ENCODE measurements at regions not wholly inside any gene's neighbourhood (a gene's known extent, or its start where the extent isn't known, plus 50 kb on each side); places are given as distances from the start of the nearest gene placed in this dataset.
"Not testable (repeated sequence)": the region's sequence is repeated elsewhere in the genome, so short reads cannot be mapped to it uniquely, and the experiment has no call there.

DNA sequence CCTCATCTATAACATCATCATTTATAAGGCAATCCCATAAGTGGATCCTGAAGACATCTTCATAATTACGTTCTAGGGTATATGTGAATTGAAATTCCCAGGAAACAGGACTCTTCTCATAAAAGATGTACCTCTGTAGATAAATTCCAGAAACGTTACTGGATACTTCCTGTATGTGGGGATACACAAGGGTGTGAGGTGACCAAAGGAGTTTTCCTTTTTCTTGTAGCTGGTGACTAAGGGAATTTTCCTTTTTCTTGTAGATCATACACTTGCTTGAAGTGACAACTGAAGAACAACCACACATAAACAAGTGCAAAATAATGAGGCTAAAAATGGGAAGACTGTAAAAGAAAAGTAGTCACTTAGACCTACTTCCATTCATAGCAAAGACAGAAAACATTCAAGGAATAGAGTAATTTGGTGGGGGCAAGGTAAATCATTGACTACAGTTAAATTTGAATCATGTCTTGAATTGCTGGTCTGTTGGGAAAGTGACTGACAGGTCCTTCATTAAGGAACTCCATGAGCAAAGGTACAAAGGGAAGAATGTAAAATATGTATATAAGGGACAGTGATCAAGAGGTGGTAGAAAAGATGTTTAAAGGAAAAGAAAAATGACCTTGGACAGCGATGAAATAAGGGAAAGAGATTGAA lies 53.2 kb upstream of the UBE2E3 start:
- DNase-seq: no peak

DNA sequence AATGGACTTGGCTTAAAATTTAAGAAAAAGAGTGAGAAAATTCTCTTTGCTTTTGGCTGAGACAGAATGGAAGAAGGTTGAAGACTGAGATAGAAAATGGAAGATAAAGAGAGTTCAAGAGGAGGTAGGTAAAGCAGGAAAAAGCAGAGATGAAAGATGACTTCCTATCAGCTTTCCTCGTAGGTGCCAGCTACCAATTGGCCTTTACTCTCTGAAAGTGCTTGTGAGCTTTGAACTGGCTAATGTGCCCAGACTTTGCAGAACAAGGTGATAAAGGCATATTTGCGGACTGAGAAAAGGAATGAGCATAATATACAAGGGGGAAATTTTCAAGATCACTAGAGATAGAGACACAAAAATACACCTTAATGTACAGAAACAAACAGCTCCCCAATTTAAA lies 54.7 kb upstream of the UBE2E3 start:
- no peak for DNase-seq

- DNase-seq: no peak
Observed at GRCh38 chr2:180924063-180924462, 56.3 kb upstream of the UBE2E3 start.

- no peak for DNase-seq
Observed at GRCh38 chr2:180910831-180911665, 69.4 kb upstream of the UBE2E3 start.

DNA sequence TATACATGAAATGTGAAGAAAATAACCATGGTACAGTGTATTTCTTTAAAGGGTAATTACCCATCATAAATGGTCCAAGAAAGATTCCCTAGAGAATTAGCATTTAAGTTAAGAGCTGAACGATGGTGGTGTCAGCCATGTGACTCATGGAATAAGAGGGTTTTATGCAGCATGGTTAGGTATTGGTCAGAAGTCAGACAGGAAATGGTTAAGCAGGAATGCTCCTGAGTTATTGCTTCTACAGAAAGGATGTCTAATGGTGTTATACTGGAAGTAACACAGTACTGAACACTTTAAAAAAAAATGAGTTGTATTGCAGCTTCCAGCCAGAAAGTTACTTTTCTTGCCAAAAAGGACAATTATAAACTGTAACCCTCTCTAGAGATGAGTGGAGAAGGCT lies 72.7 kb upstream of the UBE2E3 start:
- DNase-seq: no peak

GRCh38 chr2:180905461-180905860 lies 74.9 kb upstream of the UBE2E3 start:
- DNase-seq: no peak

GRCh38 chr2:180905002-180905401 lies 75.4 kb upstream of the UBE2E3 start:
- DNase-seq: no peak

DNA sequence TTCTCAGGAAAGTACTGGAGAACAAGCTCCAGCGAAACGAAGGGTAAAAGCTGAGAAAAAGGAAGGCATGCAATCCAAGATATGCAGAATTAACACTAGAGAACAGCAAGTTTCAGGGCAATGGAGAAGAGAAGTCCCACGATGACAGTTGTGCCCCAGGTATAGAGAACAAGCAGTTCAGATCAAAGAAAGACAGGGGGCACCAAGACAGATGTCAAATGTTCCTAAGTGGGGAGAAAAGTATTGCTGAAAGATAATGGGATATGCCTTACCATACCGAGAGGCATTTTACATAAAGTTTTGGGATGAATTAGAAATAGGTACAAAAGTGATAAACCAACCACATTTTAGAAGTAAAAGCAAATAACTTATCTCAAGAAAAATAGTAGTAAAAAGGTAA lies 79.1 kb upstream of the UBE2E3 start:
- DNase-seq: no peak

DNA sequence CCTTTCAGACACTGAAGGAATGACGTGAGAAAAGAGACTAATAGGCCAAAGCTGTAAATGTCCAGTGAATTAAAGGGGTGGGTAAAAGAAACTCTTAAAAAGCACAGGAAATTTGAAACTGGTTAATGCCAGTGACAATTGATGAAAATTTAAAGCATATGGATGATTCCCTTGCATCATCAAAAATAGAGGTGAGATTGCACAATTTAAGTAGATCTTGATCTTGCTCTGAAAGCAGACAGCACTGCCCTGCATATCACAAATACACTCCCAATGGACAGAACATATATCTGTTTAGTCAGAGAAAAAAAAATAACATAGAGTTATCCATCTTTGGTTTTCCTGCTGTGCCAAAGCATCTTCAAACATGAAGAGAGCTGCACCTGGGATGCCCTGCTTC lies 86.7 kb upstream of the UBE2E3 start:
- DNase-seq: no peak

GRCh38 chr2:180892091-180892490 lies 88.3 kb upstream of the UBE2E3 start:
- DNase-seq: no peak

- no peak for DNase-seq
Observed at GRCh38 chr2:180891360-180891759, 89.0 kb upstream of the UBE2E3 start.

- DNase-seq: no peak
Observed at GRCh38 chr2:180890781-180891180, 89.6 kb upstream of the UBE2E3 start.

DNA sequence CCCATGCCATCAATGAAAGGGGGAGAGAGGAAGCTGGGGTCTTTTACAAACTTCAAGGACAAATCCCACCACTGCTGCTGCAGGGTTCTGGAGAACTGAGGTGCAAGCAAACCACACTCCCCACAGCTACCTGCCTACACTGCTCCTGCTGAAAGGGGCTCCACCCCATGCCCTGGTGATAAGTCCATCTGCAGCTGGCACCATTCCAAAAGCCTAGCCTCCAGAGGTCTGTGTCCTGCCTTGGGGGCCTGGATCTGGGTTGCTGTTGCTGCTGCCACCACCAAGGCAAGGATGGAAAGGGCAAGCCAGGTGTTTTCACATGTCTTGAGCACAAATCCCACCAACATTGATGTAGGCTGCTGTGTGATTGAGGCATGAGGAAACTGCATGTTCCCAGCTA lies 97.4 kb upstream of the UBE2E3 start:
- DNase-seq: no peak

GRCh38 chr2:180876506-180876905 lies 103.9 kb upstream of the UBE2E3 start:
- no peak for DNase-seq

DNA sequence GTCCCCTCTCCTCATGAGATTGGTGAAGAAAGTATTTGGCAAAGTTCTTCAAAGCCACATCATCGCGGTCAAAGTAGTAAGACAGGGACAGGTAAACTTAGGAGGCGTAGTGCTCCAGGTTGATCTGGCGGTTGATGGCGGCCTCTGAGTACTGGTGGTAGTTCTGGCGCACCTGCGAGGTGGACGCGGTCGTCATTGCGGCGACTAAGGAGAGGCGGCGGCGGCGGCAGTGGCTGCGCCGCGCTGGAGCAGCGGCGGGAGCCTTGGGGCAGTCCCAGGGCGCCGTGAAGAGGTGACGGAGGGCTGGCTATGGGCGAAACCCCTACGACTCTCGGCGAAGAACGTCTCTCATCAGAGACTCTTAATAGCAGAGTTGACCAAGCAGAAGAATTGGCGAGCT lies 107.2 kb upstream of the UBE2E3 start:
- DNase-seq: no peak

DNA sequence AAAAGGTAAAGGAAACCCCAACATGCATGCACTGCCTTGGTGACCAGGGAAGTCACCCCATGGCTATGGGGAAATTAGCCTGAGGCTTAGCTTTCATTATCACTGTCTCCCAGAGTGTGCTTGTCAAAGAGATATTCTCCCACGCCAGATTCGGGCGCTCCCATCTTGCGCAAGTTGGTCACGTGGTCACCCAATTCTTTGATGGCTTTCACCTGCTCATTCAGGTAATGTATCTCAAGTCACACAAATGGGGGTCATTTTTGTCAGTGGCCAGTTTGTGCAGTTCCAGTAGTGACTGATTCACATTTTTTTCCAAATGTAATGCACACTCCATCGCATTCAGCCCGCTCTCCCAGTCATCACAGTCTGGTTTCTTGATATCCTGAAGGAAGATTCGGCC lies 107.6 kb upstream of the UBE2E3 start:
- not testable (repeated sequence) for DNase-seq

DNA sequence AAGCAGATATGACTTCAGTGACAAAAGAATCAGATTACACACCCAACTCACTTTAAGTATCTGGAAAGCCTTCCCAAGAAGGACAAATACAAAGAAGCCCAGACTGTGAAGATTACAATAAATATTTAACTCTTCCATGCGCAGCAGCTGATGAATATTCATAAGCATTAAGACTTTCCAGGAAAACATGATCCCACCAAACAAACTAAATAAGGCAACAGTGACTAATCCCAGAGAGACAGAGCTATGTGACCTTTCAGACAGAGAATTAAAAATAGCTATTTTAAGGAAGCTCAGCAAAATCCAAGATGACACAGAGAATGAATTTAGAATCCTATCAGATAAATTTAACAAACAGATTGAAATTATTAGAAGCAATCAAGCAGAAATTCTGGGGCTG lies 108.2 kb upstream of the UBE2E3 start:
- DNase-seq: no peak

GRCh38 chr2:180871649-180872048 lies 108.8 kb upstream of the UBE2E3 start:
- DNase-seq: no peak

DNA sequence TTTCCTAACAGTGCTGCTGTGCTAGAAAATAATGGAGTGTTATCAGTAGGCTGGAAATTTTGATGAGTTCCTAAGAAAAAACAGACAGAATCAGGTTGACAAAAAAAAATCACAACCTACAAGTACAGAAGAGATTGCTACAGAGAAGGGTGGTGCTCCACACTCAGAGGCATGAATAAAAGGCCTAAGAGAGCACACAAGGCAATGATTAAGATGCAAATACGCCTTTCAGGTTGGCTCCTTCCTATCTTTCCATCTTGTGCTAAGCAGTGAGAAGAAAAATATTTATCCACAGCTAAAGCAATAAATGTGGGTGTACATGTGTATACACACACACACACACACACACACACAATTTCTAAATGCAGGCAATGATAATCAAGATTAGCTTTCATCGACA lies 130.6 kb upstream of the UBE2E3 start:
- DNase-seq: no peak

- DNase-seq: no peak
Observed at GRCh38 chr2:180848393-180848792, 132.0 kb upstream of the UBE2E3 start.

DNA sequence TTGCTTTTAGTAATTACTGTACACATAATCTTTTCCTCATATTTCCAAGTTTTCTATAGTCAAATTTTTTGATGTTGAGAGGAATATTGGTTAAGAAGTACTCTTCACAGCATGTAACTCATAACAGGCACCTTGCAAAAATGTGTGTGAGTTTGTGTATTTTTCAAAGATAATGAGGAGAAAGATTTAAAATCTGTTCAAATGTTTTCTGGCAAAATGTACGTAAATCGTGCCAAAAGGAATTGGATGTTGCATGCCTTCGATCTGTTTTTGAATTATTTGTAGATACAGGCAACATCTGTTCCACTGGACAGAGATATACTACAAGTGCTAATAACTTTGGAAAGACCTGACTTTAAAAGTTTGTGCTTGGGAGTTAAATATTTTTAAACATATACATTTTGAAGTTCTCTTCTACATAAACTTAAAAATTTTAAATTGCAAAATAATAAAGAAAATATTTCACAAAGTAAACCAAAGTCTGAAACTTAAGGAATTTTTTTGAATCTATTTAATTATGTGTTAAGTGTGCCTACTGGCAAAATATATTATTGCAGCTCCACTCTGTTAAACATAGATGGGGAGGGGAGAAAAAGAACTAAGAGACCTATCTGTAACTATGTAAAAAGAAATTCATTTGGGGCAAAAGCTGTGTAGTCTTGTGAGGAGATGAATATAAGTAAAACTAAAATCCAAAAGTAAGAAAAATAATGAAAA lies 133.5 kb upstream of the UBE2E3 start:
- DNase-seq: no peak

DNA sequence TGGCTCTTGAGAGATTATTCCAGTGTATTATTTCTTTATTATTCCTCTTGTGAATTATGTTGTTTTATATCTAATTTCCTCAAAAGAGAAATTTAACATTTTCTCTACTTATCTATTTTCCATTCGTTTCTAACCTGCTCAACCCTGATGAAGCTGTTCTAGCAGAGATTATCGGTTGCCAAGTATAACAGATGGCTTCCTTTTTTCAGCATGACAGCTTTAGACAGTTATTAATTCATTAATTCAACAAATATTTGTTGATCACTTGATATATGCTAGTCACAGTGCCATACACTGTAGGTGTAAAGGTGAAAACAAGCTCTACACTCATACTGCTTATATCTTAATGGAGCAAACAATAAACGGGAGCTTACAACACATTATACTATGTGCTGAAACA lies 137.9 kb upstream of the UBE2E3 start:
- no peak for DNase-seq

DNA sequence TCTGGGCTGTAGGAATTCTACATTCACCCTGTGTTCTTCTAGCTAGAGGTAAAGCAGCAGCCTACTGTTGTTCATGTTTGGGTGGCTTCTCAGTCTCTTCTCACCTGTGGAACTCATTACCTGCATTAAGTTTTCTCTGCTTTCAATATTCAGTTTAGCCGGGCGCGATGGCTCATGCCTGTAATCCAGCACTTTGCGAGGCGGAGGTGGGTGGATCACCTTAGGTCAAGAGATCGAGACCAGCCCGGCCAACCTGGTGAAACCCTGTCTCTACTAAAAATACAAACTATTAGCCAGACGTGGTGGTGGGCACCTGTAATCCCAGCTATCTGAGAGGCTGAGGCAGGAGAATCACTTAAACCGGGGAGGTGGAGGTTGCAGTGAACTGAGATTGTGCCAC lies 139.8 kb upstream of the UBE2E3 start:
- DNase-seq: no peak

DNA sequence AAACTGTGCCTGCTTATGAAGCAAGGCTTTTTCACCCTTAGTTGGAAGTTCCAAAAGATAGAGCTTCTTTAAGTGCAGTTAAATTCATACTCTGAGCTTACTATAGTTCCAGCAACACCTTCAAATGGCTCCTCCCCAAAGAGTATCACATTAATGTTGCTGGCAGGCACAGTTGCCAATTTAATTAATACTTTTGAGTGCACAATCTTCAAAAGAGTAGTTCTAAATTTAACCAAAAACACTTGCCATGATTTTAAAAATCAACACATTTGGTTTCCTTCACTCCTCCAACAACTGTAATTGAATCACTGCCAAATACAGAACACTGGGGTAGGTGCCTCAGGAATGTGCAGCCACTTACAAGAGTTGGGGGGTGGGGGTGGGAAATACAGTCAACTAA lies 150.6 kb upstream of the UBE2E3 start:
- no peak for DNase-seq

Measured in hindlimb muscle (tissue), 1 donor.